ENCODE measurements at regions not wholly inside any gene's neighbourhood (a gene's known extent, or its start where the extent isn't known, plus 50 kb on each side); places are given as distances from the start of the nearest gene placed in this dataset.

- intact Hi-C loops (cut with DNase I): no loop called here
- DNase-seq: no peak
- no peaks in the 10 kb centered on the region for H3K27me3 ChIP-seq (ENCODE audit: control insufficient read depth, insufficient read depth, low read length)
- no peak for TF ChIP-seq CTCF (IDR thresholded peaks at IDR 0.05; ENCODE audit: borderline replicate concordance, extremely low read depth, insufficient read depth)
- no peak for FAIRE-seq
- no peak overlapping the region for H3K27ac ChIP-seq (ENCODE audit: low read depth in 2 of 2, low read length in 2 of 2)
- no peaks in the 10 kb centered on the region for H3K36me3 ChIP-seq (ENCODE audit: control insufficient read depth in 2 of 3, insufficient read depth in 3 of 3, low read length in 3 of 3)
- H3K4me1 ChIP-seq (ENCODE audit: control insufficient read depth in 2 of 3, insufficient read depth in 2 of 3, low read depth in 1 of 3, low read length in 3 of 3): peaks cover 0 to 4% (median 0%) of the 10 kb centered on the region in 3 donors
- H3K9ac ChIP-seq (ENCODE audit: low read length in 3 of 3): no peak overlapping the region
- no peaks in the 10 kb centered on the region for H3K9me3 ChIP-seq (ENCODE audit: control insufficient read depth in 2 of 3, insufficient read depth in 1 of 3, low read length in 3 of 3)
- no peak overlapping the region for H3K4me3 ChIP-seq (ENCODE audit: low read length in 3 of 3)
These were observed 150.9 kb upstream of the MEOX2 start for GRCh38 chr7:15837306-15837950.

DNA sequence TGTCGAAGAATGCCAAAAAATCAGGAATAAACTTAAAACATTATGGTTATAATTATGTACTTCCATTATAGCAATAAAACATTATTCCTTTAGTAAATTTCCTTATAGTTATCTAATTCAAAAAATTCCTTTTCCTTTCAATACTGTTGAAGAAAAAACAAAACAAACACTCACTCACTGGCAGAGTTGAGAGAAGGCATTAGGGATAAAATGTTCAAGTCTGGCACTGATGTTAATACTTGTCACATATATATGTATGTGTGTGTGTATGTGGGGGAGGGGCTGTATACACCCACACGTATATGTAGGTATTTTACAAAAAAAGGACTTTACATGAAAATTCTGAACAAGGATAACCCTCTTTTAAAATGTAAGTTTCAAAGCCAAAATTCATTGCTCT, 150.2 kb upstream of the MEOX2 start:
- FAIRE-seq: no peak

GRCh38 chr7:15836041-15836440, 149.6 kb upstream of the MEOX2 start:
- TF ChIP-seq CTCF (IDR thresholded peaks at IDR 0.05; ENCODE audit: borderline replicate concordance, extremely low read depth, insufficient read depth): no peak
- H3K4me1 ChIP-seq (ENCODE audit: control insufficient read depth in 2 of 3, insufficient read depth in 2 of 3, low read depth in 1 of 3, low read length in 3 of 3): peaks cover 0 to 4% (median 0%) of the 10 kb centered on the region in 3 donors
- intact Hi-C loops (cut with DNase I): no loop called here

More for the DNA sequence above, 150.2 kb upstream of the MEOX2 start:
- no peak for TF ChIP-seq CTCF (IDR thresholded peaks at IDR 0.05; ENCODE audit: borderline replicate concordance, extremely low read depth, insufficient read depth)
- DNase-seq: no peak
- Histone ChIP-seq H3K4me3 (ENCODE audit: low read length in 3 of 3) (no peak overlapping the region), H3K9ac (ENCODE audit: low read length in 3 of 3) (no peak overlapping the region), H3K4me1 (ENCODE audit: control insufficient read depth in 2 of 3, insufficient read depth in 2 of 3, low read depth in 1 of 3, low read length in 3 of 3) (peaks cover 0 to 4% (median 0%) of the 10 kb centered on the region in 3 donors), H3K27ac (ENCODE audit: low read depth in 2 of 2, low read length in 2 of 2) (no peak overlapping the region), H3K36me3 (ENCODE audit: control insufficient read depth in 2 of 3, insufficient read depth in 3 of 3, low read length in 3 of 3) (no peaks in the 10 kb centered on the region), H3K9me3 (ENCODE audit: control insufficient read depth in 2 of 3, insufficient read depth in 1 of 3, low read length in 3 of 3) (no peaks in the 10 kb centered on the region), H3K27me3 (ENCODE audit: control insufficient read depth, insufficient read depth, low read length) (no peaks in the 10 kb centered on the region)
- intact Hi-C loops (cut with DNase I): no loop called here

DNA sequence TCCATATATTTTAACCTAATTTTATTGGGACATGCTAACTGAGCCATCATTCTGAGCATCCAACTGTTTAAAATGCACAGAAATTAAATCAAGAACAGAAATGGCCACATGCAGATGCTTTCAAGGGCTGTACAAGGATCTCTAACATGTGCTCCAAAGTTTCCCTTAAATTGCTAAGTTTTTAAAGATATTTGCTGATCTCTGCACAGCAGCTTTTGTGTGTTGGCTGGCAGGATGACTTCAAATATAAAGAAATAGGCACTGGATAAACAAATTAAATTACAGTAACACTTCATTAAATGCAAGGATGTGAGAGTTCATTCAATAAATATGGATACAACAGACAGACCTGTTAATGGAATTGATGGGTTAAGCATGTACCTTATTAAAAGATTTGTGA, 148.0 kb upstream of the MEOX2 start:
- TF ChIP-seq CTCF (IDR thresholded peaks at IDR 0.05; ENCODE audit: borderline replicate concordance, extremely low read depth, insufficient read depth): no peak
- Histone ChIP-seq H3K4me1 (ENCODE audit: control insufficient read depth in 2 of 3, insufficient read depth in 2 of 3, low read depth in 1 of 3, low read length in 3 of 3) (peaks cover 0 to 3% (median 0%) of the 10 kb centered on the region in 3 donors), H3K27me3 (ENCODE audit: control insufficient read depth, insufficient read depth, low read length) (no peaks in the 10 kb centered on the region), H3K27ac (ENCODE audit: low read depth in 2 of 2, low read length in 2 of 2) (no peak overlapping the region), H3K9ac (ENCODE audit: low read length in 3 of 3) (no peak overlapping the region), H3K4me3 (ENCODE audit: low read length in 3 of 3) (no peak overlapping the region), H3K9me3 (ENCODE audit: control insufficient read depth in 2 of 3, insufficient read depth in 1 of 3, low read length in 3 of 3) (no peaks in the 10 kb centered on the region), H3K36me3 (ENCODE audit: control insufficient read depth in 2 of 3, insufficient read depth in 3 of 3, low read length in 3 of 3) (no peaks in the 10 kb centered on the region)
- intact Hi-C loops (cut with DNase I): no loop called here
- DNase-seq: no peak
- FAIRE-seq: no peak

More at GRCh38 chr7:15836041-15836440, 149.6 kb upstream of the MEOX2 start:
- no peak overlapping the region for H3K4me3 ChIP-seq (ENCODE audit: low read length in 3 of 3)
- H3K27ac ChIP-seq (ENCODE audit: low read depth in 2 of 2, low read length in 2 of 2): no peak overlapping the region
- no peak for DNase-seq
- H3K27me3 ChIP-seq (ENCODE audit: control insufficient read depth, insufficient read depth, low read length): no peaks in the 10 kb centered on the region
- no peaks in the 10 kb centered on the region for H3K9me3 ChIP-seq (ENCODE audit: control insufficient read depth in 2 of 3, insufficient read depth in 1 of 3, low read length in 3 of 3)
- H3K9ac ChIP-seq (ENCODE audit: low read length in 3 of 3): no peak overlapping the region
- no peak for FAIRE-seq
- no peaks in the 10 kb centered on the region for H3K36me3 ChIP-seq (ENCODE audit: control insufficient read depth in 2 of 3, insufficient read depth in 3 of 3, low read length in 3 of 3)

Data from kidney (tissue), 13 donors.